Adrenal gland (tissue), 9 donors: ENCODE measurements at regions not wholly inside any gene's neighbourhood (a gene's known extent, or its start where the extent isn't known, plus 50 kb on each side); places are given as distances from the start of the nearest gene placed in this dataset.

Experiments used
- DNase-seq, 7 donors: peaks; one replicate each; pipeline ENCODE4 v3.0.0-alpha.2; 2019 to 2020
- H3K27ac ChIP-seq, 5 donors: fragments of 200-600 bp; sonication (generic) in 4 of 5; 1 replicate in 3 of 5; 2 replicates in 2 of 5; pipeline versions ENCODE4 v1.5.1 to v1.8.0; 2016 to 2020; ENCODE audit warnings: mild to moderate bottlenecking in 1 of 5
- H3K27me3 ChIP-seq: fragments of 200-600 bp; 2 replicates; pipeline ENCODE4 v1.8.0; 2021
- H3K36me3 ChIP-seq, 2 donors: fragments of 200-600 bp; replicated peaks in 1 of 2; 1 replicate in 1 of 2; 2 replicates in 1 of 2; pipeline versions ENCODE4 v1.5.1 to v1.8.0; 2018 to 2022
- H3K4me1 ChIP-seq, 2 donors: fragments of 200-600 bp; replicated peaks in 1 of 2; 1 replicate in 1 of 2; 2 replicates in 1 of 2; pipeline versions ENCODE4 v1.5.1 to v1.8.0; 2018 to 2021
- H3K4me3 ChIP-seq, 4 donors: fragments of 200-600 bp; sonication (generic) in 3 of 4; one replicate each; pipeline ENCODE4 v1.5.1; 2016 to 2018
- H3K9me3 ChIP-seq, 3 donors: fragments of 200-600 bp; sonication (generic) in 1 of 3; replicated peaks in 1 of 3; 1 replicate in 2 of 3; 2 replicates in 1 of 3; pipeline versions ENCODE4 v1.5.1 to v1.8.0; 2016 to 2021
- CTCF ChIP-seq, 6 experiments: fragments of 450-650 bp in 4 of 6; fragments of 200-600 bp in 2 of 6; sonication (generic) in 1 of 6; IDR thresholded peaks; 1 replicate in 5 of 6; 2 replicates in 1 of 6; pipeline versions ENCODE4 v1.5.1 to v1.8.0; 2016 to 2021; ENCODE audit warnings: antibody characterized with exemption in 6 of 6, mild to moderate bottlenecking in 2 of 6, moderate library complexity in 1 of 6
- POLR2A ChIP-seq, 2 donors: fragments of 450-650 bp; IDR thresholded peaks; one replicate each; pipeline ENCODE4 v1.6.1; 2017; ENCODE audit warnings: antibody characterized with exemption in 2 of 2, mild to moderate bottlenecking in 2 of 2, moderate library complexity in 1 of 2
- WGBS, 4 donors: extraction: QIAGEN DNeasy Blood & Tissue Kit in 2 of 4; methylation state at CpG; one replicate each; pipeline versions ENCODE4 v1.1.5 to v1.1.7; 2013 to 2017; 5-methylcytosine and 5-hydroxymethylcytosine counted together
- intact Hi-C, 2 donors: fragments of 100-400 bp; cut with DNase I; formaldehyde crosslinking; loops; one replicate each; pipeline versions ENCODE4 v1.14.1 to v1.15.0; 2022 to 2023
- donor health status: healthy with polysubstance abuse.
- donor health status: Bipolar disorder and iron deficiency.
- donor health status: DM: yes; HTN: yes; CAD: no.
- donor health status: DM: no; HTN: no; CAD: no.
- donor health status: DM: no; HTN: no; CAD: no.

GRCh38 chr21:15515908-15516307, 213.9 kb upstream of the USP25 start:
- DNase-seq = no peak
- Histone ChIP-seq H3K27ac (no peak overlapping the region), H3K27me3 (no peaks in the 10 kb centered on the region), H3K4me3 (no peak overlapping the region), H3K36me3 (no peaks in the 10 kb centered on the region), H3K4me1 (no peaks in the 10 kb centered on the region), H3K9me3 (no peaks in the 10 kb centered on the region)
- intact Hi-C loops = no loop called here
- WGBS, 4 donors = 53 to 69% (median 62%) methylated on average over 2 of the region's 2 CpGs
- TF ChIP-seq CTCF (IDR thresholded peaks at IDR 0.05) (no peak), POLR2A (IDR thresholded peaks at IDR 0.05) (no peak)

GRCh38 chr21:15517394-15517793, 212.4 kb upstream of the USP25 start:
- DNase-seq = no peak
- no peaks in the 10 kb centered on the region for H3K4me1 ChIP-seq
- no peak overlapping the region for H3K27ac ChIP-seq
- intact Hi-C loops = no loop called here
- H3K4me3 ChIP-seq = no peak overlapping the region
- no peaks in the 10 kb centered on the region for H3K36me3 ChIP-seq
- H3K9me3 ChIP-seq = no peaks in the 10 kb centered on the region
- H3K27me3 ChIP-seq = no peaks in the 10 kb centered on the region
- TF ChIP-seq POLR2A (IDR thresholded peaks at IDR 0.05) = no peak
- TF ChIP-seq CTCF (IDR thresholded peaks at IDR 0.05) = no peak

GRCh38 chr21:15520811-15521643, 208.8 kb upstream of the USP25 start:
- H3K27ac ChIP-seq = no peak overlapping the region
- intact Hi-C loops = no loop called here
- no peaks in the 10 kb centered on the region for H3K27me3 ChIP-seq
- WGBS, 4 donors = 59 to 79% (median 73%) methylated on average over 2 to 4 of the region's 4 CpGs
- no peaks in the 10 kb centered on the region for H3K36me3 ChIP-seq
- no peak overlapping the region for H3K4me3 ChIP-seq
- no peak for DNase-seq
- no peaks in the 10 kb centered on the region for H3K4me1 ChIP-seq
- no peak for TF ChIP-seq POLR2A (IDR thresholded peaks at IDR 0.05)
- no peak for TF ChIP-seq CTCF (IDR thresholded peaks at IDR 0.05)
- H3K9me3 ChIP-seq = no peaks in the 10 kb centered on the region

- no peak for DNase-seq
- no peaks in the 10 kb centered on the region for H3K4me1 ChIP-seq
- no peaks in the 10 kb centered on the region for H3K9me3 ChIP-seq
- no peak overlapping the region for H3K4me3 ChIP-seq
- no peaks in the 10 kb centered on the region for H3K36me3 ChIP-seq
- intact Hi-C loops = no loop called here
- TF ChIP-seq POLR2A (IDR thresholded peaks at IDR 0.05) = no peak
- TF ChIP-seq CTCF (IDR thresholded peaks at IDR 0.05) = no peak
- no peak overlapping the region for H3K27ac ChIP-seq
- no peaks in the 10 kb centered on the region for H3K27me3 ChIP-seq
- WGBS, 4 donors = 82 to 97% (median 95%) methylated on average over 3 to 5 of the region's 5 CpGs
These were observed 208.2 kb upstream of the USP25 start for GRCh38 chr21:15521644-15522001.
